ENCODE measurements at regions not wholly inside any gene's neighbourhood (a gene's known extent, or its start where the extent isn't known, plus 50 kb on each side); places are given as distances from the start of the nearest gene placed in this dataset.

DNA sequence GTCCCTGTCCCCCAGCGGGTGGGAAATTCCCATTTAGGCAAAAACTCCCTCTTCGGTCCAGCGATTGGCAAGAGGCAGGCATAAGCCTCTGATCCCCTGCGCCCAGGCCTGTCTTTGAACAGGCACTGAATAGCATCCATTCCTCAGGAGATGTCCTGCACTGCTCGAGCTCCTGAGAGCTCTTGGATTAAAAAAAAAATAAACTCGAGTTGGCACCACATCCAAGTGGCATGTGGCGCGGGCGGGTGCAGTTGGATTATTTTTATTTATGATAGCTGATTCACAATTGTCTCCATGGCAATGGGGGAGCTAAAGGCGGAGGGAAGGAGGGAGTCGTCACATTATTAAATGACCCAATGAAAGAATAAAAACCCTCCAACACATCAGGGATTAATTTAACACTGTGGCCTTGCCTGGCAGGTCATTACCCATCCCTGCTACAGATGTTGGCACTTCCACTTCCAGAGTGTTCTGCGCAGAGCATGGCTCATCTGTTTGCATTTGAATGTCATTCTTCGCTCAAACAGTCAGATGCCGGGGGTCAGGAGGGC, 207.2 kb downstream of the AACS start:
- intact Hi-C loops (cut with micrococcal nuclease; ENCODE audit: unreplicated experiment) = no loop called here
- CTCF ChIA-PET = no interaction called here
- DNase-seq = no peak
- Mint-ChIP-seq H3K4me1 (ENCODE audit: low read depth, unreplicated experiment) (no peaks in the 10 kb centered on the region), H3K27ac (ENCODE audit: unreplicated experiment) (no peak overlapping the region), H3K4me3 (ENCODE audit: low read depth, unreplicated experiment) (no peak overlapping the region), H3K27me3 (ENCODE audit: unreplicated experiment) (peaks cover 97% of the 10 kb centered on the region), H3K9me3 (ENCODE audit: low read depth, unreplicated experiment) (no peaks in the 10 kb centered on the region), H3K36me3 (ENCODE audit: insufficient read depth, unreplicated experiment) (no peaks in the 10 kb centered on the region)
- TF ChIP-seq, protein P1, sequence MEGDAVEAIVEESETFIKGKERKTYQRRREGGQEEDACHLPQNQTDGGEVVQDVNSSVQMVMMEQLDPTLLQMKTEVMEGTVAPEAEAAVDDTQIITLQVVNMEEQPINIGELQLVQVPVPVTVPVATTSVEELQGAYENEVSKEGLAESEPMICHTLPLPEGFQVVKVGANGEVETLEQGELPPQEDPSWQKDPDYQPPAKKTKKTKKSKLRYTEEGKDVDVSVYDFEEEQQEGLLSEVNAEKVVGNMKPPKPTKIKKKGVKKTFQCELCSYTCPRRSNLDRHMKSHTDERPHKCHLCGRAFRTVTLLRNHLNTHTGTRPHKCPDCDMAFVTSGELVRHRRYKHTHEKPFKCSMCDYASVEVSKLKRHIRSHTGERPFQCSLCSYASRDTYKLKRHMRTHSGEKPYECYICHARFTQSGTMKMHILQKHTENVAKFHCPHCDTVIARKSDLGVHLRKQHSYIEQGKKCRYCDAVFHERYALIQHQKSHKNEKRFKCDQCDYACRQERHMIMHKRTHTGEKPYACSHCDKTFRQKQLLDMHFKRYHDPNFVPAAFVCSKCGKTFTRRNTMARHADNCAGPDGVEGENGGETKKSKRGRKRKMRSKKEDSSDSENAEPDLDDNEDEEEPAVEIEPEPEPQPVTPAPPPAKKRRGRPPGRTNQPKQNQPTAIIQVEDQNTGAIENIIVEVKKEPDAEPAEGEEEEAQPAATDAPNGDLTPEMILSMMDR (IDR thresholded peaks at IDR 0.05; ENCODE audit: unreplicated experiment) = no peak
- BruUV-seq (replicated peaks) = no TSS peak

DNA sequence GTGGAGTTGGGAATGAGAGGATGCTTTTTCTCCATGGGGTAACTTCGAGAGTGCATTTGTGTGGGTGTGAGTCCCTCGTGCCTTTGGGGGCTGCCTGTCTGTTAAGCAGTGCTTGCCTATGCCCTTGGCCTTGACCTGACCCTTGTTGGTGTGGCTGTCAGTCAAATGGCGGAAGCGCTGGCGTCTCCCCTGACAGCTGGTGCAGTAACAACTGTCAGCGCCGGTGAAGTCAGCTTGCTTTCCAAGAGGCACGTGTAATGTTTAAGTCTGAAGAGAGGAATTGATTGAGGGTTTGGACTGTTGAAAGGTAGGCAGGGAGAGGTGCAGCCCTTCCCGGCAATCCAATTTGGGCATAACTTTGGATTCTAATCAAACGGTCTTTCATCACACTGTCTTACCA, 211.3 kb downstream of the AACS start:
- peaks cover 82% of the 10 kb centered on the region for H3K27me3 Mint-ChIP-seq (ENCODE audit: unreplicated experiment)
- no peak overlapping the region for H3K4me3 Mint-ChIP-seq (ENCODE audit: low read depth, unreplicated experiment)
- TF ChIP-seq, protein P1 (IDR thresholded peaks at IDR 0.05; ENCODE audit: unreplicated experiment) = no peak
- CTCF ChIA-PET = no interaction called here
- no peak for DNase-seq
- no peaks in the 10 kb centered on the region for H3K4me1 Mint-ChIP-seq (ENCODE audit: low read depth, unreplicated experiment)
- no peak overlapping the region for H3K27ac Mint-ChIP-seq (ENCODE audit: unreplicated experiment)
- BruUV-seq (replicated peaks) = no TSS peak
- intact Hi-C loops (cut with micrococcal nuclease; ENCODE audit: unreplicated experiment) = no loop called here
- H3K9me3 Mint-ChIP-seq (ENCODE audit: low read depth, unreplicated experiment) = no peaks in the 10 kb centered on the region
- H3K36me3 Mint-ChIP-seq (ENCODE audit: insufficient read depth, unreplicated experiment) = no peaks in the 10 kb centered on the region

DNA sequence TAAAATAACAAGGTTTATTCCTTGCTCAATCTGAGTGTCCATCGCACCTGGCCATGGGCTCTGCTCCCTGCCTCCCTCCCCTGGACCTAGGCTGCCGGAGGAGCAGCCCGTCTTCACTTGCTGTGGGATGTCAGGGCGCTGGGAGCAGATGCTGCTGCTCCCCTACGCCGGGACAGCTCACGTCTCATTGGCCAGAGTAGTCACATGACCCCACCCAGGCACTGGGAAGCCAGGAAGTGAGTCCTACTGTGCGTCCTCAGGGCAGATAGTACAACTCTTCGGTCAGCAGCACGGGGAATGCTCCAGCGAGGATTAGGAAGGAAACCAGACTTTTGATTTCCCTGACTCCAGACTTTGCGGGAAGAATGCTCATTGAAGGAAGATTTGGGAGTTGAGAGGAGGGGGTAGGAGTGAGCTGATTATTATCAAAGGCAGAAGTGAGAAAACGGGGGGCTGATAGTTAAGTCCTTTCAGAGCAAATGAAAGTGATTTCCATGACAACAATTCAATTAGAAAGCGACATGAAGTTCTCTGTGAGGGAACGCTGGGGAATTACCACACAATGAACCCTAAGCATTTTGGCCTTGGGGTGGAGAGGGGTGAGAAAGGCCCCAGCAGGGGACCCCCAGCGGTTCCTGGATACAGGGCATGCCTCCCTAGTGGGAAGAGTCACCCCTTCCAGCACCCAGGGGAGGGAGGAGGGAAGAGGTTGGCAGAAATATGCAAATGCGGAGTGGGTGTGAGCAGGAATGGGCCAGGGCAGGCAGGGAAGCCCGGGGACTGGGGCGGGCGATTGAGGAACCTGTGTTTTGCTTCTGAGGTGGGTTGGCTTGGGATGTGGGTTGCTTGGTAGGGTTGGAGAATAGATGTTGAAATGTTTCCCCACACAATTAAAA, 215.5 kb downstream of the AACS start:
- no peak overlapping the region for H3K4me3 Mint-ChIP-seq (ENCODE audit: low read depth, unreplicated experiment)
- H3K9me3 Mint-ChIP-seq (ENCODE audit: low read depth, unreplicated experiment) = peaks cover 2% of the 10 kb centered on the region

DNA sequence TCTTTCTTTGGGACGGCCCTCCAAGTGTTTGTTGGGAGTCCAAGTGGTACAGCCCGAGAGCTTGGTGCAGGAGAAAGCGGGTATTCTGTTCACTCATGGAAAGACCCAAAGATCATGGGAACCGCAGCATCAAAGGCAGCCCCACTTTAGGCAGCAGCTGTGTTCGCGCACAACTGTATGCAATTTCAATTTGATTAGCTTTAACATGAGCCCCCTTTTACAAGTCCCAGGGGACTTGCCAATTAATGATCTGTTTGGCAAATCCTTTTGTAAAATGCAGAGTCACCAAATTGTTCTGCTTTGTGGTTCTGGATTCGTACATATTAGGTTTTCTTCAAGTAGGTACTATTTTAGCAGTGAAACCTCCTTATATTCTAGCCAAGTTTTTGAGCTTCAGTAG, 217.7 kb downstream of the AACS start:
- no peak for DNase-seq
- peaks cover 87% of the 10 kb centered on the region for H3K27me3 Mint-ChIP-seq (ENCODE audit: unreplicated experiment)
- H3K36me3 Mint-ChIP-seq (ENCODE audit: insufficient read depth, unreplicated experiment) = no peaks in the 10 kb centered on the region
- intact Hi-C loops (cut with micrococcal nuclease; ENCODE audit: unreplicated experiment) = no loop called here
- peaks cover 2% of the 10 kb centered on the region for H3K9me3 Mint-ChIP-seq (ENCODE audit: low read depth, unreplicated experiment)
- no peak overlapping the region for H3K27ac Mint-ChIP-seq (ENCODE audit: unreplicated experiment)
- CTCF ChIA-PET = interaction anchor here (0.5 kb wide), 2 partner anchors 78 to 1593 kb away, joined by 3 to 4 read pairs; no protein-coding TSS in a partner anchor
- H3K4me1 Mint-ChIP-seq (ENCODE audit: low read depth, unreplicated experiment) = no peaks in the 10 kb centered on the region
- no peak overlapping the region for H3K4me3 Mint-ChIP-seq (ENCODE audit: low read depth, unreplicated experiment)
- TF ChIP-seq, protein P1 (IDR thresholded peaks at IDR 0.05; ENCODE audit: unreplicated experiment) = no peak
- no TSS peak for BruUV-seq (replicated peaks)

More for the DNA sequence above, 215.5 kb downstream of the AACS start:
- Mint-ChIP-seq H3K36me3 (ENCODE audit: insufficient read depth, unreplicated experiment) (no peaks in the 10 kb centered on the region), H3K27ac (ENCODE audit: unreplicated experiment) (no peak overlapping the region), H3K27me3 (ENCODE audit: unreplicated experiment) (peaks cover 85% of the 10 kb centered on the region), H3K4me1 (ENCODE audit: low read depth, unreplicated experiment) (no peaks in the 10 kb centered on the region)
- BruUV-seq (replicated peaks) = no TSS peak
- CTCF ChIA-PET = no interaction called here
- intact Hi-C loops (cut with micrococcal nuclease; ENCODE audit: unreplicated experiment) = no loop called here
- DNase-seq = no peak
- TF ChIP-seq, protein P1 (IDR thresholded peaks at IDR 0.05; ENCODE audit: unreplicated experiment) = no peak
